ENCODE measurements at regions not wholly inside any gene's neighbourhood (a gene's known extent, or its start where the extent isn't known, plus 50 kb on each side); places are given as distances from the start of the nearest gene placed in this dataset.

DNA sequence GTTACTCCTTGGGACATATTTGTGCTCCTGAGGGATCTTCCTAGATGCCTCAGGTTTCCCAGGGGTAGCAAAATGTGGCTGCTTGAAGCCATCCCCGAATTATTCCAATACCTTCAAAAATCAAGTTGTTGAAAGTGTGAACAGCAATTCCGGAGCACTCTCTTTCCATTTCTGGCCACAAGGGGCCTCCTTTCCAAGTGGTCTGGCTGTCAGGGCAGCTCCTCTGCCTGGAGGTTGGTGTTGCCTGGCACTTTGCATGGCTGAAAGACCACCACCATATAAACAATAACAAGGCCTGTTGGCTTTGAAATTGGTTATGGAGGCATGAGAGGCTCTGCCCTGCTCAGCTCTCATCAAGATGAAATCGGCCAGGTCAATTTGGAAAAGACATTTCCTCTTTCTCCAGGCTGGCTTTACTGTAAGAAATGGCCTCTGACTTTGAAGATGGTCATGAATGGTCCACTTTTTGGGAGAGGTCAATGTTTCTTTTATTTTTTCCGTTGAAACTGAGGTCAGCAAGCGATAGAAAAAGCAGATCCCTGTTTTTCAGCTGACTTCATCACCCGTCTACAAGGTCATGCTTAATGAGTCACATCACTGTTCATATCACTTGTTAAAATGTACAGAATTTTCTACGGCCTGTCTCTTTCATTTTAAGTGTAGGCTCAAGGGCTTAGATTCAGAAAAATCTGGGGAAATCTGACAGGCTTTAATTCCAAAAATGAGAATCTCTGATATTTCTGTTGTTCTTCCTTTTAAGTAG lies 481.1 kb upstream of the ZNF608 start:
- TF ChIP-seq, protein P1, sequence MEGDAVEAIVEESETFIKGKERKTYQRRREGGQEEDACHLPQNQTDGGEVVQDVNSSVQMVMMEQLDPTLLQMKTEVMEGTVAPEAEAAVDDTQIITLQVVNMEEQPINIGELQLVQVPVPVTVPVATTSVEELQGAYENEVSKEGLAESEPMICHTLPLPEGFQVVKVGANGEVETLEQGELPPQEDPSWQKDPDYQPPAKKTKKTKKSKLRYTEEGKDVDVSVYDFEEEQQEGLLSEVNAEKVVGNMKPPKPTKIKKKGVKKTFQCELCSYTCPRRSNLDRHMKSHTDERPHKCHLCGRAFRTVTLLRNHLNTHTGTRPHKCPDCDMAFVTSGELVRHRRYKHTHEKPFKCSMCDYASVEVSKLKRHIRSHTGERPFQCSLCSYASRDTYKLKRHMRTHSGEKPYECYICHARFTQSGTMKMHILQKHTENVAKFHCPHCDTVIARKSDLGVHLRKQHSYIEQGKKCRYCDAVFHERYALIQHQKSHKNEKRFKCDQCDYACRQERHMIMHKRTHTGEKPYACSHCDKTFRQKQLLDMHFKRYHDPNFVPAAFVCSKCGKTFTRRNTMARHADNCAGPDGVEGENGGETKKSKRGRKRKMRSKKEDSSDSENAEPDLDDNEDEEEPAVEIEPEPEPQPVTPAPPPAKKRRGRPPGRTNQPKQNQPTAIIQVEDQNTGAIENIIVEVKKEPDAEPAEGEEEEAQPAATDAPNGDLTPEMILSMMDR (IDR thresholded peaks at IDR 0.05), result peak; percentile 60
- no peak for TF ChIP-seq EZH2 (IDR thresholded peaks at IDR 0.05)
